NCI-H2029 treated with DMSO at 0.1 percent for 48 hours (cell line): ENCODE measurements at regions not wholly inside any gene's neighbourhood (a gene's known extent, or its start where the extent isn't known, plus 50 kb on each side); places are given as distances from the start of the nearest gene placed in this dataset.
"Not testable (repeated sequence)": the region's sequence is repeated elsewhere in the genome, so short reads cannot be mapped to it uniquely, and the experiment has no call there.

Source experiments
- DNase-seq: peaks from one replicate; lab custom pipeline; 2025; lab: John Stamatoyannopoulos, UW

- not testable (repeated sequence) for DNase-seq
Measured at GRCh38 chr1:199626228-199626627, 401.3 kb upstream of the NR5A2 start.

DNA sequence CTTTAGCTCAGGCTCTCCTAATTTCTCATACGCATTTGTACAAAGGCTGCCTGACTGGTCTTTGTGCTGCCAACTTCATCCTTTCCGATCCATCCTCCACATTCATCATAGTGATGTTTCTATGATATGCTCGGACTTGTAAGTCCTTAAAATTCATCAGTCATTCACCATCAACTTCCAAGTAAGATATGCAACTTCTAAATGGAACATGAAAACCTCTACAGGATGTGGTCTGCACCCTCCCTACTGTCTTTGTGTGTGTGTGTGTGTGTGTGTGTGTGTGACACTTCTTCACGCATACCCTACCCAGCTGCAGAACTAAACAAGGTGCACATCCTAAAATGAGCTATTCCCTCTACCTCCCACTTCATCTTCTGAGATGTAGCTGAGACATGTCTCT lies 397.9 kb upstream of the NR5A2 start:
- DNase-seq, result no peak

DNA sequence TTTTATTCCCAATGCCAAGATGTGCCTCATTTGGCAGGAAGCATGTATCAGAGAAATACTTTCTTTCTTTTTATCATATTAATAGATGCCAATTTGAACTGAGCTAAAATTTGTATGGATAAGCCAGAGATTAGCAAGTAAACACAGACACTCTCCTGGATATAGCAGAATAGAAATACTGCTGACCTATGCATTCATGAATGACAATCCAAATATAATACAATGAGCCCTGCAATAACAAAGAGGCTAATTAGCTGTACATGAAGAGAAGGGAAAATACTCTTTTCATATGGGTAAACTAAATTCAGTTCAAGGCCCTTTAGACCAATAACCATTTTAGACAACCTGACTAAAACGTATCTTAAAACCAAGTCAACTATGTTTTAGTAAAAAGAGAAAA lies 388.1 kb upstream of the NR5A2 start:
- no peak for DNase-seq

DNA sequence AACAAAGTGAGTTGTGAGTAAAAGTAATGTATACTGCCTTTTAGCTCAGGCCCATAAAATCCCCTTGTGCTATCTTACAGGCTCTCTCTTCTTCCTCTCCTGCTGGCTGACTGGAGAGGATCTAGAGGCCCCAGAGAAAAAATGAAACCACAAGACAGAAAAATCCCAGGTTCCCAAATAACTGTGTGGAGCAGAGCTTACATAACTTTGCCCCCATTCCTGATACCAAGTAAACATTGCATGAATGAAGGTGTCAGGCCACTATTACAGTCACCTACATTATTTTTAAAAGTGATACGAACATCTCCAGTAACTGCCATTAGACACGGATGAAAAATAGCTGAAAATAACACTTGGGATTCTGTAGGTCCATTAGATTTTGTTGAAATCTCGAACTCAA lies 386.0 kb upstream of the NR5A2 start:
- DNase-seq, result no peak

DNA sequence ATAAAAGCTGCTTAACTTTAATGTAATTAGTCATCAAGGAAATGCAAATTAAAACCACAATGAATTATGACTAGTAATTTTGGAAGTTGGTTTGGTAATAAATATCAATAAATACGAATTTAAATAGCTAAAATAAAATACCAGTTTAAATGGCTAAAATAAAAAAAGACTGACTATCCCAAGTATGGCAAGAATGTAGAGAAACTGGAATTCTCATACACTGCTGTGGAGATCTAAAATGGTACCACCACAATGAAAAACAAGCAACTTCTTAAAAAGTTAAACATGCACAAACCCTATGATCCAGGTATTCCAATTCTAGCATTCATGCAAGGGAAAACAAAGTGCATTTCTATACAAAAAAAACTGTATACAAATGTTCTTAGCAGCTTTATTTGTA lies 382.6 kb upstream of the NR5A2 start:
- no peak for DNase-seq

DNA sequence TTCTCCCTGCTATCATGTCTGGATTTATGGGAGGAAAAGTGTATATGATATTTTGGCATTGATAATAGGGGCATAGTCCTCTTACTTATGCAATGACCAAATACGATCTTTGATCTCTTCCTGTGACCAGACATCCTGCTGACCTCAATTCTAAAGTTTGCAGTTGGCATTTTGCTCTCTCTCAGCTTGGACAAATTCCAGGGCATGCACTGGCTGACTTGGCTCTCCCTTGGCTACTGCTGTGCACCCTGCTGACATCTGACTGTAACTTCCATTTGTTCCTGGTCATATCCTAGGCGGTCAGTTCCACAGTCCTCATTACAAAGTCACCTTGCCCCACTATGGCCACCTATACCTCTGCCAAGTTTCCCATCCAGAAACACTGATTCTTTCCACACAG lies 380.7 kb upstream of the NR5A2 start:
- no peak for DNase-seq

DNA sequence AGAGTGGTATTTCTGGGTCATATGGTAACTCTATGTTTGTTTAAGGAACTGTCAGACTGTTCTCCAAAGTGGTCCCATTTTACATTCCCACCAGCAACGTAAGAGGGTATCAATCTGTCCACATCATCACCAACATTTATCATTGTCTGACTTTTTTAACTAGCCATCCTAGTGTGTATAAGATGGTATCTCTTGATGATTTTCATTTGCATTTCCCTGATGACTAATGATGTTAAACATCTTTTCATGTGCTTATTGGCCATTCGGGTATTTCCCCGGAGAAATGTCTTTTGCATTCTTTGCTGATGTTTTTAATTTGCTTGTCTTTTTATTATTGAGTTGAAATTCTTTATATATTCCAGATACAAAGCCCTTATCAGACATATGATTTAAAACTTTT lies 370.1 kb upstream of the NR5A2 start:
- DNase-seq, result no peak

- DNase-seq, result no peak
Measured at GRCh38 chr1:199660071-199660470, 367.4 kb upstream of the NR5A2 start.

DNA sequence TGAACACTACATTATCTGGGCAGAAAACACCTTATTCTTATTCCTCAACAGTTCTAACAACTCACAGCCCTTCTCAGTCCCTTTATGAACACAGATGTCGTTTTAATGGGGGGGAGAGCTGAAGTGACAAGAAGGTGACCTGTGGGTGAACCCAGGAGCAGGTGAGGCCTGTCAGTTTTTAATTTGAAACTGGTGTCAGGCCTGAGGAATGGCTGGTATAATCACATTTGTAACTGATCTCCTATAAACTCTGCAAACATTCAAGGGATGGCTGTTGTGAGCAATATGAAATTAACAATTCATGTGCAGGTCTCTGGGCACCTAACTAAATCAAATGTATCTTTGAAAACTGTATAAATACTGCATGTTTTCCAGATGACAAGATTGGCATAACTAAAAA lies 362.1 kb upstream of the NR5A2 start:
- no peak for DNase-seq

- peak; percentile 15 for DNase-seq
Measured at GRCh38 chr1:199667089-199667488, 360.4 kb upstream of the NR5A2 start.

- no peak for DNase-seq
Measured at GRCh38 chr1:199669916-199670315, 357.6 kb upstream of the NR5A2 start.

- no peak for DNase-seq
Measured at GRCh38 chr1:199671684-199672083, 355.8 kb upstream of the NR5A2 start.

DNA sequence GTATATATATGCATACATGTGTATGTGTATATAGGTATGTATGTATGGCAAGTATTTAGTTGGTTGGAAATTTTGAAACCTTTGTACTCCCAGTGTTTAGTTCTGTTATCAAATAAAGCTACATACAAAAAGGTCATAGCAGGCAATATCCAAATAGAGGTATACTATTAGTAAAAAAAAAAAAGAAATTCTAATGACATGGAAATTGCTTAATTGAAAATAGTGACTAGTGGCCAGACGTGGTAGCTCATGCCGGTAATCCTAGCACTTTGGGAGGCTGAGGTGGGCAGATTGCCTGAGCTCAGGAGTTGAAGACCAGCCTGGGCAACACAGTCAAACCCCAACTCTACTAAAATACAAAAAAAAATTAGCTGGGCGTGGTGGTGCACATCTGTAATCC lies 351.6 kb upstream of the NR5A2 start:
- no peak for DNase-seq

DNA sequence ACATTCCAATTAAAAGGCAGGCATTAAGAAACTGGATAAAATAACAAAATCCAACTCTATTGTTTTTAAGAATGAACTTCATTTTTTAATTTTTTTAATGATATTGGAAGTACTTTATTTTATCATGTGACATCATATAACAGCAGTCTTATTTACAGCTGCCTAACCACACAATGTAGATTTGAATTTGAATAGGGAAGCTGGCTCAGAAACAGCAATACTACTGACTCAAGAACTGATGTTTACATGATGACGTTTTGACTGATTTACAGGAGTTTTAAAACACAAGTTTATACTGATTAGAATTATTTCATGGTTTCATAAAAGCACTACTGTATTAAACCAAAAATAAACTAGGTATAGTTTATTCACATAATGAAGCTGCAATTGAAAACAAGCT lies 348.7 kb upstream of the NR5A2 start:
- no peak for DNase-seq

- no peak for DNase-seq
Measured at GRCh38 chr1:199682081-199682480, 345.4 kb upstream of the NR5A2 start.

GRCh38 chr1:199684686-199685273 lies 342.7 kb upstream of the NR5A2 start:
- peak; percentile 57 for DNase-seq

DNA sequence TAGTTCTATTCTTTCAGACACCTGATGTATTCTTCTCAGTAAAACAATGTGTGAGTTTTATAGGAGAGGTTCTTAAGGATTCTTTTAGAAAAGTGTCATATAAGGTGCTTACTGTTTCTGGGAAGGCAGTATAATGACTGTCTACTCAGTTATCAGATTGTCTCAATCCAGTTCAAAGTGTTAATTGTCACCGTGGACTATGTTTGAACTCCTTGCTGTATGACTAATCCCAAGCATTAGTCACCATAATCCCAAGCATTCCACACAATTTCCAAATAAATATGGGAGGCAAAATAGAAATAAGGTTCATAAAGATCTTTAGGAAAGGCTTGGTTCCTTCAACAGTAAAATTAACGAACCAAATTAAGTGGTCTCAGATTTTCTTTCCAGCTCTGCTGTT lies 342.1 kb upstream of the NR5A2 start:
- no peak for DNase-seq

GRCh38 chr1:199687321-199687720 lies 340.2 kb upstream of the NR5A2 start:
- DNase-seq, result no peak

- no peak for DNase-seq
Measured at GRCh38 chr1:199688133-199688676, 339.3 kb upstream of the NR5A2 start.

DNA sequence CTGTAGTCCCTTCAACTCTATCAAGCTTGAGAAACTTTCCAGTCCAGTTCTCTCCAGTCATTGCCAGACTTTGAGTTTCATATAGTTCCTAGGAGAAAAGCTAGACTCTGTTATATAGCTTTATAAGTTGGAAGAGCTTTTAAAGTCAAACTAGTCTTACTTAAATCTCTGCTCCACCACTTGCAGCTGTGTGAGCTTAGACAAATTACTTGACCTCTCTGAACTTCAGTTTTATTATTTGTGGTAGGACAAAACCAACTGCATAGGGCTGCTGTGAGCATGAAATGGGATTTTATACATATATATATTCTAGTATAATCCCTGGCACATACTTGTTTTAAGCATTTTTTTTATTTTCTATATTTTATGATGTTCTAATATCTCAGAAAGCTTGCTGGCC lies 338.7 kb upstream of the NR5A2 start:
- no peak for DNase-seq

GRCh38 chr1:199690496-199690895 lies 337.0 kb upstream of the NR5A2 start:
- no peak for DNase-seq

DNA sequence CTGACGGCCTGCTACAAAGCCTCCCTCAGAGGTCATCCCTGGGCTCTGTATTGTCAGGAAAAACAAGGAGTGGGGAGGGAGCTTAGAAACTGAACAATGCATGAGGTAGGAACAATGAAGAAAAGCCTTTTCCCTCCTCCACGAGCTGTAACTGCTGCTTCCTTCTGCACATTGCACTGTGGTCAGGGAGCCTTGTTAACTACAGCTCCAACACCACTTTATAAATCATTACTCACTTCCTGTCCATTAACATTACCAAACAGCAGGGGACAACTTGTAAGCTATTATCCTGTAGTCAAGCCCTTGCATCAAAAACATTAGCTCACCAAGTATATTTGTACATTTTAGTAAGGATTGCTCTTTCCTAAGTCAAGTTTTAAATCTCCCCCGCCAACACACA lies 336.0 kb upstream of the NR5A2 start:
- DNase-seq, result peak; percentile 34

DNA sequence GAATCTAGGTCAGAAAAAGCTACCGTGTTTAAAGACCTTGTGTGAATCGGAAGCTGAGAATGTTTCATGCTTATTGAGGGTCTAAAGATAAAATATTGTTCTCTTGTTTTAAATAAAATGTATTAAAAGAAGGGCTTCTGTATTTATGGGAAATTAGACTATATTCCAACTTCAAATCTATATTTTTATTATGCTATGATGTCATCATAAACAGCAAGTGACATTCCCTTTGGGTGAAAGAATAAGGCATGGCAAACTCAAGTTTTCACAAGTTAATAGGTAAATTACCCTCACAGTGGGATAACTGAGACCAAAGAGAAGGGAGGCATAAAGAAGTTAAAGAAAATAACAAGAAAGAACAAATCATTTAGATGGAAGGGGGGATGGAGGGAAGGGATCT lies 333.8 kb upstream of the NR5A2 start:
- no peak for DNase-seq

DNA sequence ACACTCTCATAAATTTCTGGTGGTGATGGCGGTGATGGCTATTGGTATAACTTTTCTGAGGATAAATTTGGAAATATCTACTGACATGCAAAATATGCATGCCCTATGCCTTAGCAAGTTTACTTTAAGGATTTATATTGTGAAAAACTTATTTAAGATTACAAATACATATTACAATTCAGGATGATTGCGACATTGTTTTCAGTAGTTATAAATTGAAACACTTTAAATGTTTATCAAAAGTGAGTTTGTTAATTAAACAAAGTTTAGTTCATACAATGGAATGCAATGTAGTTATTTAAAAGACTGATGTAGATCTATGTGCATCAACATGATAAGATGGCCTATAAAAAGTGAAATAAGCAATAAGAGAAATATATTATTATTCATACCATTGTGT lies 331.3 kb upstream of the NR5A2 start:
- no peak for DNase-seq

- no peak for DNase-seq
Measured at GRCh38 chr1:199698222-199698621, 329.3 kb upstream of the NR5A2 start.
